IMR-90 (cell line): ENCODE measurements at regions not wholly inside any gene's neighbourhood (a gene's known extent, or its start where the extent isn't known, plus 50 kb on each side); places are given as distances from the start of the nearest gene placed in this dataset.

Experiments used
- BHLHE40 ChIP-seq: fragments of 150-350 bp; IDR thresholded peaks from 2 replicates; pipeline ENCODE4 v1.6.1; 2016; ENCODE audit warnings: mild to moderate bottlenecking, low read depth, low read length
- CEBPB ChIP-seq: IDR thresholded peaks from 2 replicates; pipeline ENCODE4 v1.6.1; 2012; ENCODE audit warnings: low read depth, low read length, improper control_type of control experiment
- FOS ChIP-seq: fragments of 150-350 bp; IDR thresholded peaks from 2 replicates; pipeline ENCODE4 v1.6.1; 2016; ENCODE audit warnings: low read depth, low read length
- MAFK ChIP-seq: IDR thresholded peaks from 2 replicates; pipeline ENCODE4 v1.6.1; 2012; ENCODE audit warnings: low read depth, low read length, improper control_type of control experiment
- MAZ ChIP-seq: IDR thresholded peaks from 2 replicates; pipeline ENCODE4 v1.6.1; 2012; ENCODE audit warnings: low read depth, mild to moderate bottlenecking, low read length, improper control_type of control experiment, moderate library complexity, borderline replicate concordance
- MXI1 ChIP-seq: IDR thresholded peaks from 2 replicates; pipeline ENCODE4 v1.6.1; 2012; ENCODE audit warnings: low read depth, mild to moderate bottlenecking, low read length, moderate library complexity, borderline replicate concordance
- NFE2L2 ChIP-seq: fragments of 150-350 bp; IDR thresholded peaks from 2 replicates; pipeline ENCODE4 v1.6.1; 2016; ENCODE audit warnings: low read depth, mild to moderate bottlenecking, low read length
- POLR2A ChIP-seq: IDR thresholded peaks from 2 replicates; pipeline ENCODE4 v1.6.1; 2012; ENCODE audit warnings: mild to moderate bottlenecking, low read depth, low read length
- RAD21 ChIP-seq: IDR thresholded peaks from 2 replicates; pipeline ENCODE4 v1.6.1; 2012; ENCODE audit warnings: low read length, improper control_type of control experiment
- RFX5 ChIP-seq: IDR thresholded peaks from 2 replicates; pipeline ENCODE4 v1.8.0; 2012; ENCODE audit warnings: low read depth, mild to moderate bottlenecking, low read length, moderate library complexity
- SMC3 ChIP-seq: fragments of 150-350 bp; IDR thresholded peaks from 2 replicates; pipeline ENCODE4 v1.6.1; 2016; ENCODE audit warnings: low read depth, mild to moderate bottlenecking, antibody characterized with exemption, low read length, moderate library complexity
- USF2 ChIP-seq: fragments of 150-350 bp; IDR thresholded peaks from 2 replicates; pipeline ENCODE4 v1.6.1; 2017; ENCODE audit warnings: mild to moderate bottlenecking, antibody characterized with exemption, low read length, low read depth
- TF ChIP-seq, protein P1 (sequence below): conservative IDR thresholded peaks from 2 replicates; pipeline ENCODE4 v1.5.1; 2012; ENCODE audit warnings: mild to moderate bottlenecking, low read depth, low read length, improper control_type of control experiment

DNA sequence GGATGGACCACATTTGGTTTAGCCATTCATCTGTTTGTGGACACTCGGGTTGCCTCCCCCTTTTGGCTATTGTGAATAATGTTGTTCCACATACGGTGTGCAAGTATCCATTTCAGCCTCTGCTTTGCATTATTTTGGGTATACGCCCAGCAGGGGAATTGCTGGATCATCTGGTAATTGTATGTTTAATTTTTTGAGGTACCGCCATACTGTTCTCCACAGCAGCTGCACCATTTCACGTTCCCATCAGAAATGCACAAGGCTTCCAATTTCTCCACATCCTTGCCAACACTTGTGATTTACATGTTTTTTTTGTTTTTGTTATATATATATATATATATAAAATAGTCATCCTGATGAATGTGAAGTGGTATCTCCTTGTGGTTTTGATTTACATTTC lies 54.6 kb upstream of the TWIST2 start:
- TF ChIP-seq BHLHE40 (no peak), RAD21 (no peak), RFX5 (no peak), MAZ (no peak), CEBPB (no peak), SMC3 (no peak), POLR2A (no peak), FOS (no peak), USF2 (no peak), MAFK (no peak), MXI1 (no peak), NFE2L2 (no peak)
- TF ChIP-seq, protein P1, sequence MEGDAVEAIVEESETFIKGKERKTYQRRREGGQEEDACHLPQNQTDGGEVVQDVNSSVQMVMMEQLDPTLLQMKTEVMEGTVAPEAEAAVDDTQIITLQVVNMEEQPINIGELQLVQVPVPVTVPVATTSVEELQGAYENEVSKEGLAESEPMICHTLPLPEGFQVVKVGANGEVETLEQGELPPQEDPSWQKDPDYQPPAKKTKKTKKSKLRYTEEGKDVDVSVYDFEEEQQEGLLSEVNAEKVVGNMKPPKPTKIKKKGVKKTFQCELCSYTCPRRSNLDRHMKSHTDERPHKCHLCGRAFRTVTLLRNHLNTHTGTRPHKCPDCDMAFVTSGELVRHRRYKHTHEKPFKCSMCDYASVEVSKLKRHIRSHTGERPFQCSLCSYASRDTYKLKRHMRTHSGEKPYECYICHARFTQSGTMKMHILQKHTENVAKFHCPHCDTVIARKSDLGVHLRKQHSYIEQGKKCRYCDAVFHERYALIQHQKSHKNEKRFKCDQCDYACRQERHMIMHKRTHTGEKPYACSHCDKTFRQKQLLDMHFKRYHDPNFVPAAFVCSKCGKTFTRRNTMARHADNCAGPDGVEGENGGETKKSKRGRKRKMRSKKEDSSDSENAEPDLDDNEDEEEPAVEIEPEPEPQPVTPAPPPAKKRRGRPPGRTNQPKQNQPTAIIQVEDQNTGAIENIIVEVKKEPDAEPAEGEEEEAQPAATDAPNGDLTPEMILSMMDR, result no peak
